ENCODE measurements at regions not wholly inside any gene's neighbourhood (a gene's known extent, or its start where the extent isn't known, plus 50 kb on each side); places are given as distances from the start of the nearest gene placed in this dataset.

DNA sequence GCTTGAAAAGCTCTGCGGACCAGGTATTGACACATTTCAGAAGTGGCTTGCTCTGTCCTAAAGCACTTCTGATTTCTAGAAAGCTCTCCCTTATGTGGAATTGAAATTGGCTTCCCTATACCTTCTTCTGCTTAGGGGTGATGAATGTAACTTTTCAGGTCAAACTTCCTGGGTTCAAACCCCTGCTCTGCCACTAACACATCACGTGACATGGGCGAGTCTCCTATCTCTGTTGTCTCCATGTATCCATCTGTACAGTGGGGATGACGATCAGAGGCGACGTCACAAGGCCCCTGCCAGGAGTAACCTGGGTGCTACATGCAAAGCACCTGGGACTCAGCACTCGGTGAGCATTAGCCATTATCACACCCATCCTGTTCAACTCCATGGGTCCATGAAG is 73.7 kb upstream of the PIWIL1 start:
- TF ChIP-seq, protein P1, sequence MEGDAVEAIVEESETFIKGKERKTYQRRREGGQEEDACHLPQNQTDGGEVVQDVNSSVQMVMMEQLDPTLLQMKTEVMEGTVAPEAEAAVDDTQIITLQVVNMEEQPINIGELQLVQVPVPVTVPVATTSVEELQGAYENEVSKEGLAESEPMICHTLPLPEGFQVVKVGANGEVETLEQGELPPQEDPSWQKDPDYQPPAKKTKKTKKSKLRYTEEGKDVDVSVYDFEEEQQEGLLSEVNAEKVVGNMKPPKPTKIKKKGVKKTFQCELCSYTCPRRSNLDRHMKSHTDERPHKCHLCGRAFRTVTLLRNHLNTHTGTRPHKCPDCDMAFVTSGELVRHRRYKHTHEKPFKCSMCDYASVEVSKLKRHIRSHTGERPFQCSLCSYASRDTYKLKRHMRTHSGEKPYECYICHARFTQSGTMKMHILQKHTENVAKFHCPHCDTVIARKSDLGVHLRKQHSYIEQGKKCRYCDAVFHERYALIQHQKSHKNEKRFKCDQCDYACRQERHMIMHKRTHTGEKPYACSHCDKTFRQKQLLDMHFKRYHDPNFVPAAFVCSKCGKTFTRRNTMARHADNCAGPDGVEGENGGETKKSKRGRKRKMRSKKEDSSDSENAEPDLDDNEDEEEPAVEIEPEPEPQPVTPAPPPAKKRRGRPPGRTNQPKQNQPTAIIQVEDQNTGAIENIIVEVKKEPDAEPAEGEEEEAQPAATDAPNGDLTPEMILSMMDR (conservative IDR thresholded peaks at IDR 0.05) = no peak
- TF ChIP-seq ZFX (IDR thresholded peaks at IDR 0.05) = no peak

Measured in C4-2B (cell line).